ENCODE measurements at regions not wholly inside any gene's neighbourhood (a gene's known extent, or its start where the extent isn't known, plus 50 kb on each side); places are given as distances from the start of the nearest gene placed in this dataset.

GRCh38 chr18:38898167-38898566 lies 1332.6 kb upstream of the CELF4 start:
- Mint-ChIP-seq H3K27ac (no peak overlapping the region), H3K4me1 (no peaks in the 10 kb centered on the region), H3K9me3 (peaks cover 14 to 31% of the 10 kb centered on the region in 2 donors), H3K36me3 (no peaks in the 10 kb centered on the region), H3K27me3 (ENCODE audit: low read depth in 2 of 2) (no peaks in the 10 kb centered on the region), H3K4me3 (no peak overlapping the region)
- WGBS (ENCODE audit: insufficient coverage) = no CpG with 5 or more reads among the region's 3 CpGs
- no peak for TF ChIP-seq CTCF (IDR thresholded peaks at IDR 0.05)
- Histone ChIP-seq H3K4me1 (ENCODE audit: control insufficient read depth, insufficient read depth, low read length) (no peaks in the 10 kb centered on the region), H3K36me3 (ENCODE audit: control insufficient read depth, insufficient read depth, low read length) (no peaks in the 10 kb centered on the region), H3K27me3 (ENCODE audit: control insufficient read depth, insufficient read depth, low read length) (no peaks in the 10 kb centered on the region), H3K4me3 (ENCODE audit: low read length) (no peak overlapping the region), H3K27ac (ENCODE audit: low read length) (no peak overlapping the region), H3K9me3 (ENCODE audit: control insufficient read depth, insufficient read depth, low read length) (no peaks in the 10 kb centered on the region)
- intact Hi-C loops (cut with micrococcal nuclease) = no loop called here
- no peak for DNase-seq
- no peak for ATAC-seq

DNA sequence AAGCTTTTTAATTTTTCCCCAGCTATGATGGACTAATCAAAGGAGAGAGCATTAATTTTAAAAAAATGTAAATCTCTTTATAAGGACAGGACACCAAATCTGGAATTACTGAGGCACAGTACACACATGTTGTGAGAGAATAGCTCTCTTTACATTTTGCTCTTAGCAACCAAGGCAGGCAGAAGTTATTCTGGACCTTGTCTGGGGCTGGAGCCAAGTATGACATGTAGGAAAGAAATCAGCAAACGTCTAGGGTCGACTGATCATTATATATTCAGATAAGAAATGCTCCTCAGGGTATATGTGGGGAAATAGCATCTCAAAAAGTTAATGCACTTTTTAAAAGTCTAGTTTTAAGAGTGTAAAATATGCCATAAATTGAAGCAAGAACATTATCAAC lies 1330.0 kb upstream of the CELF4 start:
- intact Hi-C loops (cut with micrococcal nuclease) = no loop called here
- no peaks in the 10 kb centered on the region for H3K9me3 ChIP-seq (ENCODE audit: control insufficient read depth, insufficient read depth, low read length)
- DNase-seq = no peak
- H3K4me3 ChIP-seq (ENCODE audit: low read length) = no peak overlapping the region
- no peak for TF ChIP-seq CTCF (IDR thresholded peaks at IDR 0.05)
- H3K27ac Mint-ChIP-seq = no peak overlapping the region
- 70% methylated on average over 2 of the region's 2 CpGs for WGBS (ENCODE audit: insufficient coverage)
- H3K27me3 ChIP-seq (ENCODE audit: control insufficient read depth, insufficient read depth, low read length) = no peaks in the 10 kb centered on the region
- no peaks in the 10 kb centered on the region for H3K36me3 Mint-ChIP-seq
- no peak for ATAC-seq
- H3K27me3 Mint-ChIP-seq (ENCODE audit: low read depth in 2 of 2) = no peaks in the 10 kb centered on the region
- no peaks in the 10 kb centered on the region for H3K4me1 Mint-ChIP-seq
- H3K4me1 ChIP-seq (ENCODE audit: control insufficient read depth, insufficient read depth, low read length) = no peaks in the 10 kb centered on the region
- peaks cover 14 to 25% of the 10 kb centered on the region in 2 donors for H3K9me3 Mint-ChIP-seq
- H3K27ac ChIP-seq (ENCODE audit: low read length) = no peak overlapping the region
- H3K36me3 ChIP-seq (ENCODE audit: control insufficient read depth, insufficient read depth, low read length) = no peaks in the 10 kb centered on the region
- no peak overlapping the region for H3K4me3 Mint-ChIP-seq

GRCh38 chr18:38887671-38888020 lies 1322.0 kb upstream of the CELF4 start:
- no peaks in the 10 kb centered on the region for H3K4me1 Mint-ChIP-seq
- H3K27ac Mint-ChIP-seq = no peak overlapping the region
- 89% methylated on average over 1 of the region's 2 CpGs for WGBS (ENCODE audit: insufficient coverage)
- TF ChIP-seq CTCF (IDR thresholded peaks at IDR 0.05) = no peak
- H3K36me3 ChIP-seq (ENCODE audit: control insufficient read depth, insufficient read depth, low read length) = no peaks in the 10 kb centered on the region
- ATAC-seq (no peak), DNase-seq (no peak)
- no peak overlapping the region for H3K4me3 ChIP-seq (ENCODE audit: low read length)
- H3K9me3 Mint-ChIP-seq = peaks cover 14 to 15% of the 10 kb centered on the region in 2 donors
- H3K4me1 ChIP-seq (ENCODE audit: control insufficient read depth, insufficient read depth, low read length) = no peaks in the 10 kb centered on the region
- no peaks in the 10 kb centered on the region for H3K27me3 ChIP-seq (ENCODE audit: control insufficient read depth, insufficient read depth, low read length)
- no peak overlapping the region for H3K27ac ChIP-seq (ENCODE audit: low read length)
- no peaks in the 10 kb centered on the region for H3K36me3 Mint-ChIP-seq
- H3K9me3 ChIP-seq (ENCODE audit: control insufficient read depth, insufficient read depth, low read length) = no peaks in the 10 kb centered on the region
- no peaks in the 10 kb centered on the region for H3K27me3 Mint-ChIP-seq (ENCODE audit: low read depth in 2 of 2)
- intact Hi-C loops (cut with micrococcal nuclease) = no loop called here
- no peak overlapping the region for H3K4me3 Mint-ChIP-seq

GRCh38 chr18:38886861-38887670 lies 1321.5 kb upstream of the CELF4 start:
- H3K4me3 Mint-ChIP-seq = no peak overlapping the region
- peaks cover 13 to 14% of the 10 kb centered on the region in 2 donors for H3K9me3 Mint-ChIP-seq
- WGBS (ENCODE audit: insufficient coverage) = 60% methylated on average over 4 of the region's 4 CpGs
- ATAC-seq = no peak
- intact Hi-C loops (cut with micrococcal nuclease) = no loop called here
- DNase-seq = no peak
- Histone ChIP-seq H3K27me3 (ENCODE audit: control insufficient read depth, insufficient read depth, low read length) (no peaks in the 10 kb centered on the region), H3K4me1 (ENCODE audit: control insufficient read depth, insufficient read depth, low read length) (no peaks in the 10 kb centered on the region), H3K27ac (ENCODE audit: low read length) (no peak overlapping the region), H3K9me3 (ENCODE audit: control insufficient read depth, insufficient read depth, low read length) (no peaks in the 10 kb centered on the region), H3K4me3 (ENCODE audit: low read length) (no peak overlapping the region), H3K36me3 (ENCODE audit: control insufficient read depth, insufficient read depth, low read length) (no peaks in the 10 kb centered on the region)
- TF ChIP-seq CTCF (IDR thresholded peaks at IDR 0.05) = no peak
- no peaks in the 10 kb centered on the region for H3K27me3 Mint-ChIP-seq (ENCODE audit: low read depth in 2 of 2)
- no peaks in the 10 kb centered on the region for H3K36me3 Mint-ChIP-seq
- H3K4me1 Mint-ChIP-seq = no peaks in the 10 kb centered on the region
- H3K27ac Mint-ChIP-seq = no peak overlapping the region
